ENCODE measurements at regions not wholly inside any gene's neighbourhood (a gene's known extent, or its start where the extent isn't known, plus 50 kb on each side); places are given as distances from the start of the nearest gene placed in this dataset.
A peak's percentile ranks its signal among the peaks of the same experiment; 100 is the strongest.

DNA sequence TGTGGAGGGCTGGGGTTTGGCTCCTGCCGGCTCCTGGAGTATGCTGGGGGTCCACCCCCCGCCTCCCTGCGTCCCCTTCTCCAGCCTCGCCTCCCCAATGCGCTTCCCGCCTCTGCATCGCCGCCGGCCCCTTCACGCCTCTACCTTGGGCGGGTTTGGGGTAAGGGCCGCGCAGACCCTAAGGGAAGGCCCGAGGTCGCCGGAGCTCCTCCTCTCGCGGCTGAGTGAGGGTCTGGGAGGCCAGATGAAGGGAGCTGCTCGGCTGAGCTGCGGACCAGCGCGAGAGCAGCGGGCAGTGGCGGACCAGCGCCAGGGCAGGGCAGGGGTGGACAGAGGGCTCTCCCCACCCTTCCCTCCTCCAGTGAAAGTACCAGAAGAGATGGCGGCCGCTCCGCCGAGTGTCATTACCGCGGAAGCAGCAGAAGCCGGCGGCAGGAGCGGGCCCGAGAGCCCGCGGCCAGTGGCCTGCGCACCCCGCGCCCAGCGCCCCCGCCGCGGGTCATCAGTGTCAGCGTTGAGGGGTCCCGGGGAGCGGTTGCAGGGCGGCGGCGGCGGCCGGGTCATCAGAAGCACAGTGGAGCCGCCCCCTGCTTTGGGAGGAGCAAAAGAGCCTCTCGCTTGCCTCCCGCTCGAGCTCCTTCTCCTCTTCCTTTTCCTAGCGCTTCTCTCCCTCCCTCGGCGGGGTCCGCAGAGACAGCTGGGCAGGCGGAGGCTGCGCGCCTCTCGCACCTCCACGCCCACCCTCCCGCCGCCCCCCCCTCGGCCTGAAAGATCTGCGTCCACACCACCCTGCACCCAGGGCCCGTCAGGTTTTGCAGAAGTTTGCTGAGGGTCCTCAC lies 255.6 kb upstream of the CADM1 start:
- peak overlapping the region; percentile 21 for H3K4me3 ChIP-seq (ENCODE audit: low read depth, low read length)
- no peak for DNase-seq (ENCODE audit: low read depth)

GRCh38 chr11:115758011-115758410 lies 253.8 kb upstream of the CADM1 start:
- no peak overlapping the region for H3K4me3 ChIP-seq (ENCODE audit: low read depth, low read length)
- DNase-seq (ENCODE audit: low read depth), result no peak

GRCh38 chr11:115751243-115752015 lies 247.2 kb upstream of the CADM1 start:
- no peak for DNase-seq (ENCODE audit: low read depth)
- no peak overlapping the region for H3K4me3 ChIP-seq (ENCODE audit: low read depth, low read length)

DNA sequence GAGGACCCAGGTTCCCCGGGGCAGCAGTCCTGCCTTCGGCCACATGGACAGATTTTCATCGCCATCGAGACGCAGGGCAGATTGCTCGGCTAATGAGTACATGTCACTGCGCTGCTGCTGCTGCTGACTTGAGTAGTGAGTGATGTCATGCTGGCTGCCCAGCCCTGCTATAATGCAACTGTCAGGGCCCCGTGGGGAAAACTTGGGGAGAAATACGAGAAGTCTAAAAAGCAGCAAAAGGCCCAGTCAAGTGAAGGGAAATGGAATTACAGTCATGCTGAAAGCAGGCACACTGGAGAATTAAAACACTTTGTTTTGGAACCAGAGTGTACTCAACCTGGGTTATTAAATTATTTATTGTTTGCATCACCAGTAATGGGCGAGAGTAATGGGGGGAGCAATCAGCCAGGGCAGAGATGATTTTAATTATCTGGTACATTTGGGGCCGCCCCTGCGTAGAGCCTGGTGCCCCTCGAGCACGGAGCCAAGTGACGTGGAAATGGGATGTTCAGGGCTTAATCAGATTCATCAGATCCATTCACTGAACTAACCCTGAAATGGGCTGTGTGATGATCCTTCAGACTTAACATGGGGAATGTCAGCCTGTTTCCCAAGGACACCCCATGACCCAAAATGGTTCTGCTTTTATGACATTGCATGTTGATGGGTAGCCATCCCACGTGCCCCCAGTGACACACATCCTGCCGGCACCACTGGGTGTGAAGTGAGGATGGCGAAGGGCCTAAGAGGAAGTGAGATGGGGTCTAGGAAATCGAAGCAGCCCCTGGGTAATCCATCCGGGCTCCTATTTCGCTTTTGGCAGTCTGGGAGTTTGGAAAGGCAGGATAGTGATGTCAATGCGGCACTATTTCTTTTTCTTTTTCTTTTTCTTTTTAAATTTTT lies 241.6 kb upstream of the CADM1 start:
- no peak overlapping the region for H3K4me3 ChIP-seq (ENCODE audit: low read depth, low read length)
- DNase-seq (ENCODE audit: low read depth), result no peak

DNA sequence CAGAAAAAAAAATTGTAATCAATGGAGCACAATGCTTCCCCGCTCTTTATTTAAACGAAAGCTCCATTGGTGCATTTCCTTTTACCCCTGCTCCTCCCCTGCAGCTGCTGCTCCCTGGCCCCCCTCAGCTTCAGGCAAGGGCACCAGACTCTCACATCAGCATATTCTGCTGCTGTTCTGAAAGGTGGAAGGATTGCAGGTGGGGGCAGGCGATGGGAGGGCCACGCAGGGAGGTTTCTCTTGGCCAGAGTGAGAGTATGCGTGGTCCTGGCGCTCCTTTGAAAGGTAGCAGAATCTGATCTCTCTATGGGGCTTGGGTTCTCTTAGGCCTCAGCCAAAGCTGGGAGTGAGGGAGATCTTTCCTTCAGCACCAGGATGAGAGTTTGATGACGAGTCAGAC lies 240.9 kb upstream of the CADM1 start:
- no peak overlapping the region for H3K4me3 ChIP-seq (ENCODE audit: low read depth, low read length)
- no peak for DNase-seq (ENCODE audit: low read depth)

DNA sequence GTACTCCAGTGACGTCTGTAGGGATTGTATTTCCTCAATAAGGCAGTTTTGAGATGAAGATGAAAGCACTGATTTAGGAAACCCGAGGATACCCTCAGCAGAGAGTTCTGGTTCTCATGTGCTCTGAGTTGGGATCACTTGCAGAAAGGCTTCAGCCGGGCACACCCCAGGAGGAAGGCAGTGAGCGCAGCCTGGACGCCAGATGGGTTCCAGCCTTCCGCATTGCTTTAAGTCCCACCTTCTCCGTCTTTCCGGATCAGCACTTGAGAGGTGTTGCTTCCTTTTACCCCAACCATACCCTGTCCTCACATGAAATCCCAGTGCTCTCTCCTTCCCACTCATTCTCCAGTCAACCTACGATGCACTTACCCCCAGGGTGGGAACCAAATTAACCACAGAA lies 239.5 kb upstream of the CADM1 start:
- H3K4me3 ChIP-seq (ENCODE audit: low read depth, low read length), result no peak overlapping the region
- no peak for DNase-seq (ENCODE audit: low read depth)

DNA sequence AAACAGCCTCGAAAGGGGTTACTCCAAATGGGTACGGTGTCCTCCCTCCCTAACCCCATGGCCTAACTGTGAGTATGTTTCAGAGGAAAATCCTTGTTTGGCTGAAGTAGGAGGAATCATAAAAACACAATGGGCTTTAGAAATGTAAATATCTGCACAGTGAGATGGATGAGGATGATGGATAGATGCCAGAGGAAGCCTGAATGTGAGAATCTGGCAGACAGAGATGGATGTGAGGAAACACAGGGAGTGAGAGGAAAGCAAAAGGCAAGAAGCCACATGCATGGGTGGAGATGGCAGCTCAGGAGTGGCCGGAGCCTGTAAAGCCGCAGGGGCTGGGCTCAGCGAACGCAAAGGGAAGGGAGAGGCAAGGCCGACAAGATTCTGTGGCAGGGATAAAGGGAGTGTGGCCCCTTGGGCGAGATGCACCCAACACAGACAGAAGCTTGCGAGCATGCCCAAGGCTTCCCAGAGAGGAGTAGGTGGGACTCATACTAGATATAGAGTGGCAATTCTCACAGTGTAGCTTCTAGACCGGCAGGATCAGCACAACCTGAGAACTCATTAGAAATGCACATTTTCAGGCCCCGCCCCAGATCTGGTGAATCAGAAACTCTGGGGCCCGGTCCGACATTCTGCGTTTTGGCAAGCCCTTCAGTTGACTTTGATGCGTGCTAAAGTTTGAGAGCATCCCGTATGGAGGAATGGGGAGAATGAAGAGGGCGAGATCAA lies 237.3 kb upstream of the CADM1 start:
- no peak overlapping the region for H3K4me3 ChIP-seq (ENCODE audit: low read depth, low read length)
- DNase-seq (ENCODE audit: low read depth), result no peak

DNA sequence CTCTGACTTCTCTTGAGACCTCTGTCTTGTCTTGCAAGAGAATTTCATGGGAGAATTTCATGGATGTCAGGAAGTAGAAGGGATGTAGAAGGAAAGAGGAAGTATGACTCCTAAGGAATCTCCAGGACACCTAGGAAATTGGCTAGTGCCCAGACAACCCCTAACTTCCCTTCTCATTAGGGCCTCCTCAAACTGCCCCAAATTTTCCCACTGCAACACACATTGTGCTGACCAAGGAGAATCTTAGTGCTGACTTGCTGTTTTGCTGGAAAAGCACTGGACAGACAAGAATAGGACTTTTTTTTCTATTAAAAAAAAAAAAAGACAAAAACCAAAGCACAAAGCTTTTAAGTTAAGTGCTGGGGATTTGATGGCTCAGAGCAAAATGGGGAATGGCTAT lies 236.1 kb upstream of the CADM1 start:
- DNase-seq (ENCODE audit: low read depth), result no peak
- no peak overlapping the region for H3K4me3 ChIP-seq (ENCODE audit: low read depth, low read length)

GRCh38 chr11:115739878-115740277 lies 235.7 kb upstream of the CADM1 start:
- DNase-seq (ENCODE audit: low read depth), result no peak
- no peak overlapping the region for H3K4me3 ChIP-seq (ENCODE audit: low read depth, low read length)

DNA sequence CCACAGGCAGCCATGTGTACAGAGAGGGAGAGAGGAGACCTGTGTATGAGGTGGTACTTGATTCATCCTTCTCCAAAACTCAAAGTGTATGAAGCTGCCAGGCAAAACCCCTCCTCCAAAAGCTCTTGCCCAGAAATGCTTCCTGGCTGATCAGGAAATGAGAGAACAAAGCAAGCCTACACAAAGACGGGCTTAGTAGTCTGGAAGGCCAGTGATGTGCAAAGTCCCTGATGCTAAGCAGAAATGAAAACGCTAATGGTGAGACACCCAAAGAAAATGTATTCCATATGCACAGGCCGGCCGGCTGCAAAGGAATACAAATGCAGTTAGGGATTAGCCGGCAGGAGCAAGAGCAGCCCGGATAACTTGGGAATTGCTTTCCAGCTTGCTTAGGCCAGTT lies 234.9 kb upstream of the CADM1 start:
- no peak overlapping the region for H3K4me3 ChIP-seq (ENCODE audit: low read depth, low read length)
- DNase-seq (ENCODE audit: low read depth), result no peak

GRCh38 chr11:115737875-115738274 lies 233.7 kb upstream of the CADM1 start:
- DNase-seq (ENCODE audit: low read depth), result no peak
- no peak overlapping the region for H3K4me3 ChIP-seq (ENCODE audit: low read depth, low read length)

DNA sequence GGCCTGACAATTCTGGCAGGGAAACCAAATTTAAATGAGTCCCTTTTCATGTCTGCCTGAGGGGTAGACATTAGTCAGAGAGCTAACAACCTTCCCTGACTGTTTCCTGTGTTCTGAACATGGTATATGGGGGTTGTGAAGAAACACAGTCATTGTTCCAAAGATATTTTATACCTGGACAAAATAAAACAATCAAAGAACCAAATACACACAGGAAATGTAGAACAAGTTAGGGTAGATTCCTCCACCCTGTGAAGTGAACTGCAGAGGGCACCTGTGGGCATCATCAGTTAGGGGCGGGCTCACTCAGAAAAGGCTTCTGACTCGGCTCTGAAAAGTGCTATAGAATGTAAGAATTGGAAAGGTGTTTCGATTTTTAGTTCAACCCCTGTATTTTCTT lies 231.9 kb upstream of the CADM1 start:
- H3K4me3 ChIP-seq (ENCODE audit: low read depth, low read length), result no peak overlapping the region
- DNase-seq (ENCODE audit: low read depth), result no peak

- DNase-seq (ENCODE audit: low read depth), result no peak
- no peak overlapping the region for H3K4me3 ChIP-seq (ENCODE audit: low read depth, low read length)
Measured at GRCh38 chr11:115724666-115725065, 220.5 kb upstream of the CADM1 start.

DNA sequence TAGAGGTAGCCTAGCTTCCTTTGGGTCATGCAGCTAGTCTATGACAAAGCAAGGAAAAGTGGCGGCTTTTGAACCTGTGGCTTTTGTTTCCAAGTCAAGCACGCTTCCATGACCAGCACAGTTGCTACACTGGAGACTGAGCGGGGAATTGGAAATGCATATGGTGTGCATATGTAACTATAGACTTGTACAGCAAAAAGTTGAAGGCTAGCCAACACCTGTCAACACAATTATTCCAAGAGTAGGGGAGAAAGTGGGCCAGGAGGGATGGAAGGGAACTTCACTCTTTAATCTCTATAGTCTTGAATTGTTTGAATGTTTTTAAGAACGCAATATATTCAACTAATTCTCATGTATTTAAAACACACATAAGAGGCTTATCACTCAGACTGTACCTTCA lies 218.5 kb upstream of the CADM1 start:
- no peak overlapping the region for H3K4me3 ChIP-seq (ENCODE audit: low read depth, low read length)
- no peak for DNase-seq (ENCODE audit: low read depth)

DNA sequence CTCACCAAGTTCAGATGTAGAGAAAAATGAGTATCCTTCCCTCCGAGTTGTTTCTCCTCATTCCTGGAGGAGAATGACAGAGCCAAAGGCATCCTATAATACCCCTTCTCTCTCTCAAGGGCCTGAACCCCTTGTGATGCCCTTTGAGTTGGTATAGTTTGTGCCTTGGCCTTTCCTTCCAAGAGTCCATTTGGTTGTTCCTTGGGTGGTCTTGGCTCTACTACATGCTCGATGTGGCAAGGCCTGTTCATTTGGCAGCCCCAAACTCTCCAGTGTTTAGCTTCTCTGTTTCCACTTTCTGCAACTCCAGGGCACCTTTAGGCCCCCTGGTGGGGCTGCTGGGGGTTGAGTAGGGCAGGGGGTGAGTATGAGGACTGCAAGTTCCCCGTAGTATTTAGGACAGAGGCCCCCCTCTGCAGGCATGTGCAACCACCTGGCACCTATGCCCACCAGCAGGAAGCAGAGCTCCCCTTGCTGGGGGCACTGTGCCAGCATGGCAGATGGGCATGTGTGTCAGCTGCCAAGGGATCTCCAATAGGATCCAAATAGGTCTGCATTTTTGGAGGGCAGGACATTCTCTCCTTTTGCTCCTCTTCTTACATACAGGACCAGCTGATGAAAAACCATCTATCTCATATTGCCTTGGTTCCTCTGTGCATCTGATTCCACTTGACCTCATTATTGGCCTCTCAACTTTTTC lies 217.2 kb upstream of the CADM1 start:
- DNase-seq (ENCODE audit: low read depth), result no peak
- H3K4me3 ChIP-seq (ENCODE audit: low read depth, low read length), result no peak overlapping the region

- H3K4me3 ChIP-seq (ENCODE audit: low read depth, low read length), result no peak overlapping the region
- no peak for DNase-seq (ENCODE audit: low read depth)
Measured at GRCh38 chr11:115720602-115721245, 216.5 kb upstream of the CADM1 start.

- DNase-seq (ENCODE audit: low read depth), result no peak
- H3K4me3 ChIP-seq (ENCODE audit: low read depth, low read length), result no peak overlapping the region
Measured at GRCh38 chr11:115718945-115719344, 214.7 kb upstream of the CADM1 start.

DNA sequence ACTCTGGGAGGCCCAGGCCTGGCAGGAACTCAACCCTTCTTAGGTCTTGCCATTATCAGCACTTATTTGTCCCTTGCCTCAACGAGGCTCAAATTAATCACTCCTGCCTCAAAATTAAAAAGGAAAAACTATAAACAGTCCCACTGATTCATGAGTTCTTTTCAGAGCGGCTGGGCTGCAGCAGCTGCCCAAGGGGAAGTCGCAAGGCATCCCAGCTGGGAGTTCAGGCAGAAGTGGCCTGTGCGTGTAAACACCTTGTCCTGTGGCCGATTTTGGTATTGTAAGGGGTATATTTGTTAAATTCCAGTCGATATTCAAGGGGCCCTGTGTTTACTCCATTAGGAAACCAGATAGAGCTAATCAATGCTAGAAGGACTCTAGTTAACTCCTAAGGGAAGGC lies 213.9 kb upstream of the CADM1 start:
- no peak for DNase-seq (ENCODE audit: low read depth)
- no peak overlapping the region for H3K4me3 ChIP-seq (ENCODE audit: low read depth, low read length)
